CD14-positive monocyte (primary cell): ENCODE measurements at regions not wholly inside any gene's neighbourhood (a gene's known extent, or its start where the extent isn't known, plus 50 kb on each side); places are given as distances from the start of the nearest gene placed in this dataset.
"Not testable (repeated sequence)": the region's sequence is repeated elsewhere in the genome, so short reads cannot be mapped to it uniquely, and the experiment has no call there.

Experiments
- DNase-seq, 3 donors: peaks; one replicate each; pipeline ENCODE4 v3.0.0-alpha.2; 2011 to 2022
- H2AFZ ChIP-seq: 2 replicates; pipeline ENCODE4 v1.6.0; 2012; ENCODE audit warnings: mild to moderate bottlenecking, low read depth, low read length, inconsistent platforms; ENCODE audit not compliant: insufficient read depth, poor library complexity, severe bottlenecking
- H3K27ac ChIP-seq, 2 donors: 1 replicate in 1 of 2; 2 replicates in 1 of 2; pipeline ENCODE4 v1.5.1; 2012 to 2013; ENCODE audit warnings: low read length in 2 of 2, control low read depth in 1 of 2, inconsistent platforms in 1 of 2, low read depth in 1 of 2, mild to moderate bottlenecking in 1 of 2
- H3K27me3 ChIP-seq, 2 donors: one replicate each; pipeline versions ENCODE4 v1.6.0 to v1.6.1; 2011 to 2013; ENCODE audit warnings: low read length in 2 of 2; ENCODE audit not compliant: control insufficient read depth in 2 of 2, insufficient read depth in 2 of 2
- H3K36me3 ChIP-seq, 2 donors: replicated peaks in 1 of 2; 1 replicate in 1 of 2; 2 replicates in 1 of 2; pipeline versions ENCODE4 v1.5.1 to v1.6.1; 2012 to 2013; ENCODE audit warnings: low read length in 2 of 2, control low read depth in 1 of 2, inconsistent platforms in 1 of 2, mild to moderate bottlenecking in 1 of 2; ENCODE audit not compliant: insufficient read depth in 2 of 2, control insufficient read depth in 1 of 2
- H3K4me1 ChIP-seq, 2 donors: 1 replicate in 1 of 2; 2 replicates in 1 of 2; pipeline versions ENCODE4 v1.5.1 to v1.6.1; 2012 to 2013; ENCODE audit warnings: low read length in 2 of 2, control low read depth in 1 of 2, inconsistent platforms in 1 of 2, mild to moderate bottlenecking in 1 of 2, moderate library complexity in 1 of 2; ENCODE audit not compliant: insufficient read depth in 2 of 2, control insufficient read depth in 1 of 2
- H3K4me2 ChIP-seq: replicated peaks from 2 replicates; pipeline ENCODE3; 2012; ENCODE audit warnings: low read length, moderate library complexity, mild to moderate bottlenecking; ENCODE audit not compliant: poor library complexity, severe bottlenecking; ENCODE audit errors: extremely low read depth
- H3K4me3 ChIP-seq, 3 experiments: fragments of 200-600 bp in 1 of 3; sonication (generic) in 1 of 3; replicated peaks in 1 of 3; 1 replicate in 2 of 3; 2 replicates in 1 of 3; pipeline ENCODE4 v1.5.1; 2011 to 2013; ENCODE audit warnings: low read length in 3 of 3, mild to moderate bottlenecking in 3 of 3, control low read depth in 2 of 3, low read depth in 2 of 3, inconsistent platforms in 1 of 3, moderate library complexity in 1 of 3
- H3K79me2 ChIP-seq: 2 replicates; pipeline ENCODE4 v1.6.0; 2012; ENCODE audit warnings: mild to moderate bottlenecking, control low read depth, inconsistent platforms, low read length, moderate library complexity; ENCODE audit not compliant: insufficient read depth
- H3K9ac ChIP-seq: 2 replicates; pipeline ENCODE4 v1.6.0; 2017; ENCODE audit warnings: low read length, mild to moderate bottlenecking; ENCODE audit not compliant: insufficient read depth, poor library complexity, severe bottlenecking
- H3K9me3 ChIP-seq, 2 donors: replicated peaks in 1 of 2; 1 replicate in 1 of 2; 2 replicates in 1 of 2; pipeline versions ENCODE4 v1.5.1 to v1.6.1; 2012 to 2013; ENCODE audit warnings: low read length in 2 of 2, control low read depth in 1 of 2; ENCODE audit not compliant: control insufficient read depth in 1 of 2, insufficient read depth in 1 of 2
- H4K20me1 ChIP-seq: 2 replicates; pipeline ENCODE4 v1.6.0; 2012; ENCODE audit warnings: mild to moderate bottlenecking, low read length, control low read depth, moderate library complexity; ENCODE audit not compliant: insufficient read depth
- H3K27ac Mint-ChIP-seq, 7 donors: one replicate each; pipeline ENCODE4 v1.8.0; 2020; ENCODE audit warnings: mild to moderate bottlenecking in 7 of 7, mixed read lengths in 7 of 7, moderate library complexity in 6 of 7, inconsistent platforms in 2 of 7
- H3K27me3 Mint-ChIP-seq, 3 donors: one replicate each; pipeline ENCODE4 v1.8.0; 2021 to 2022; ENCODE audit warnings: low read depth in 3 of 3, mild to moderate bottlenecking in 3 of 3, mixed read lengths in 3 of 3, moderate library complexity in 3 of 3, inconsistent platforms in 1 of 3
- H3K36me3 Mint-ChIP-seq, 2 donors: one replicate each; pipeline ENCODE4 v1.8.0; 2020; ENCODE audit warnings: mixed read lengths in 2 of 2, inconsistent platforms in 1 of 2, mild to moderate bottlenecking in 1 of 2
- H3K4me1 Mint-ChIP-seq: one replicate; pipeline ENCODE4 v1.8.0; 2020; ENCODE audit warnings: mild to moderate bottlenecking, mixed read lengths
- H3K4me3 Mint-ChIP-seq, 2 donors: one replicate each; pipeline ENCODE4 v1.8.0; 2020; ENCODE audit warnings: mild to moderate bottlenecking in 2 of 2, mixed read lengths in 2 of 2, moderate library complexity in 1 of 2
- H3K9me3 Mint-ChIP-seq, 7 donors: one replicate each; pipeline ENCODE4 v1.8.0; 2020 to 2022; ENCODE audit warnings: mixed read lengths in 7 of 7, mild to moderate bottlenecking in 6 of 7, moderate library complexity in 6 of 7, inconsistent platforms in 2 of 7
- WGBS: methylation state at CpG from one replicate; pipeline ENCODE4 v1.1.5; 2013; ENCODE audit warnings: missing lambda C conversion rate; ENCODE audit not compliant: insufficient coverage; 5-methylcytosine and 5-hydroxymethylcytosine counted together
- intact Hi-C, 2 donors: fragments of 100-400 bp; cut with micrococcal nuclease; formaldehyde crosslinking; loops; one replicate each; pipeline versions ENCODE4 v1.15.0 to v1.15.1; 2023
- TF ChIP-seq, protein P1 (sequence below): fragments of 200-600 bp; IDR thresholded peaks from one replicate; pipeline ENCODE4 v1.8.0; 2022; ENCODE audit warnings: antibody characterized with exemption, mild to moderate bottlenecking

DNA sequence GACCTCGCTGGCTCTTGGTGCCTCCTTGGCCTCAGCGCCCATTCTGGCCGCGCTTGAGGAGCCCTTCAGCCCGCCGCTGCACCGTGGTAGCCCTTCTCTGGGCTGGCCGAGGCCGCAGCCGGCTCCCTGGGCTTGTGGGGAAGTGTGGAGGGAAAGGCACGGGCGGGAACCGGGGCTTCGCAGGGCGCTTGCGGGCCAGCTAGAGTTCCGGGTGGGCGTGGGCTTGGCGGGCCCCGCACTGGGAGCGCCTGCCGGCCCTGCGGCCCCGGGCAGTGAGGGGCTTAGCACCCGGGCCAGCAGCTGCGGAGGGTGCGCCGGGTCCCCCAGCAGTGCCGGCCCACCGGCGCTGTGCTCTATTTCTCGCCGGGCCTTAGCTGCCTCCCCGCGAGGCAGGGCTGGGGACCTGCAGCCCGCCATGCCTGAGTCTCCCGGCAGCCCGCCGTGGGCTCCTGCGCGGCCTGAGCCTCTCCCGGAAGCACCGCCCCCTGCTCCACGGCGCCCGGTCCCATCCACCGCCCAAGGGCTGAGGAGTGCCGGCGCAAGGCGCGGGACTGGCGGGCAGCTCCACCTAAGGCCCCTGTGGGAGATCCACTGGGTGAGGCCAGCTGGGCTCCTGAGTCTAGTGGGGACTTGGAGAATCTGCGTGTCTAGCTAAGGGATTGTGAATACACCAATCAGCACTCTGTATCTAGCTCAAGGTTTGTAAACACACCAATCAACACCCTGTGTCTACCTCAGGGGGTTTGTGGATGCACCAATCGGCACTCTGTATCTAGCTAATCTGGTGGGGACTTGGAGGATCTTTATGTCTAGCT, 141.1 kb downstream of the SLCO4C1 start:
- H2AFZ ChIP-seq, H3K4me2 ChIP-seq, H3K9me3 ChIP-seq, H3K27ac ChIP-seq, H3K4me3 ChIP-seq, DNase-seq, H3K79me2 ChIP-seq, H3K4me1 ChIP-seq, H3K27me3 ChIP-seq, H4K20me1 ChIP-seq, H3K36me3 Mint-ChIP-seq, H3K36me3 ChIP-seq, H3K27me3 Mint-ChIP-seq, H3K9ac ChIP-seq, intact Hi-C loops, H3K4me1 Mint-ChIP-seq: not testable (repeated sequence)
- Mint-ChIP-seq H3K27ac (peak overlapping the region in 1 of 7 donors; percentile 32), H3K9me3 (peaks cover 2 to 22% (median 7%) of the 10 kb centered on the region in 7 donors), H3K4me3 (peak overlapping the region; percentile 53 to 54)
- 90% methylated on average over 37 of the region's 54 CpGs for WGBS

GRCh38 chr5:102154291-102154690, 141.8 kb downstream of the SLCO4C1 start:
- Histone ChIP-seq H3K9ac (no peak overlapping the region), H3K4me2 (no peak overlapping the region), H3K36me3 (no peaks in the 10 kb centered on the region), H3K79me2 (no peaks in the 10 kb centered on the region), H3K4me1 (no peaks in the 10 kb centered on the region), H3K9me3 (peaks cover 4 to 9% of the 10 kb centered on the region in 2 donors), H3K27me3 (no peaks in the 10 kb centered on the region), H4K20me1 (no peaks in the 10 kb centered on the region), H3K4me3 (no peak overlapping the region), H3K27ac (no peak overlapping the region), H2AFZ (no peak overlapping the region)
- DNase-seq: no peak
- TF ChIP-seq, protein P1, sequence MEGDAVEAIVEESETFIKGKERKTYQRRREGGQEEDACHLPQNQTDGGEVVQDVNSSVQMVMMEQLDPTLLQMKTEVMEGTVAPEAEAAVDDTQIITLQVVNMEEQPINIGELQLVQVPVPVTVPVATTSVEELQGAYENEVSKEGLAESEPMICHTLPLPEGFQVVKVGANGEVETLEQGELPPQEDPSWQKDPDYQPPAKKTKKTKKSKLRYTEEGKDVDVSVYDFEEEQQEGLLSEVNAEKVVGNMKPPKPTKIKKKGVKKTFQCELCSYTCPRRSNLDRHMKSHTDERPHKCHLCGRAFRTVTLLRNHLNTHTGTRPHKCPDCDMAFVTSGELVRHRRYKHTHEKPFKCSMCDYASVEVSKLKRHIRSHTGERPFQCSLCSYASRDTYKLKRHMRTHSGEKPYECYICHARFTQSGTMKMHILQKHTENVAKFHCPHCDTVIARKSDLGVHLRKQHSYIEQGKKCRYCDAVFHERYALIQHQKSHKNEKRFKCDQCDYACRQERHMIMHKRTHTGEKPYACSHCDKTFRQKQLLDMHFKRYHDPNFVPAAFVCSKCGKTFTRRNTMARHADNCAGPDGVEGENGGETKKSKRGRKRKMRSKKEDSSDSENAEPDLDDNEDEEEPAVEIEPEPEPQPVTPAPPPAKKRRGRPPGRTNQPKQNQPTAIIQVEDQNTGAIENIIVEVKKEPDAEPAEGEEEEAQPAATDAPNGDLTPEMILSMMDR: no peak
- WGBS: no CpG with 5 or more reads among the region's 2 CpGs
- peaks cover 2 to 22% (median 7%) of the 10 kb centered on the region in 7 donors for H3K9me3 Mint-ChIP-seq
- peak overlapping the region in 1 of 2 donors; percentile 53 for H3K4me3 Mint-ChIP-seq
- intact Hi-C loops: no loop called here
- H3K36me3 Mint-ChIP-seq: no peaks in the 10 kb centered on the region
- peaks cover 3% of the 10 kb centered on the region for H3K4me1 Mint-ChIP-seq
- no peak overlapping the region for H3K27ac Mint-ChIP-seq
- no peaks in the 10 kb centered on the region for H3K27me3 Mint-ChIP-seq
